ES-I3 (cell line): ENCODE measurements at regions not wholly inside any gene's neighbourhood (a gene's known extent, or its start where the extent isn't known, plus 50 kb on each side); places are given as distances from the start of the nearest gene placed in this dataset.

Source experiments
- H3K36me3 ChIP-seq: 2 replicates; pipeline ENCODE4 v1.6.1; 2013; ENCODE audit warnings: mild to moderate bottlenecking, low read length, control low read depth, moderate library complexity; ENCODE audit not compliant: insufficient read depth
- H3K4me1 ChIP-seq: 2 replicates; pipeline ENCODE4 v1.6.1; 2013; ENCODE audit warnings: mild to moderate bottlenecking, control low read depth, low read length; ENCODE audit not compliant: insufficient read depth
- H3K9ac ChIP-seq: 2 replicates; pipeline ENCODE4 v1.6.1; 2013; ENCODE audit warnings: low read depth, mild to moderate bottlenecking, low read length, moderate library complexity
- H3K9me3 ChIP-seq: 2 replicates; pipeline ENCODE4 v1.6.1; 2013; ENCODE audit warnings: mild to moderate bottlenecking, low read length, moderate library complexity; ENCODE audit not compliant: control insufficient read depth, insufficient read depth

GRCh38 chr5:166178411-166179080 is 2112.9 kb upstream of the WWC1 start:
- Histone ChIP-seq H3K4me1 (peaks cover 2% of the 10 kb centered on the region; the same call in 1 of the 2 replicates), H3K36me3 (no peaks in the 10 kb centered on the region), H3K9ac (no peak overlapping the region), H3K9me3 (no peaks in the 10 kb centered on the region)

GRCh38 chr5:166185185-166185584 is 2106.3 kb upstream of the WWC1 start:
- H3K9ac ChIP-seq: no peak overlapping the region
- H3K9me3 ChIP-seq: no peaks in the 10 kb centered on the region
- H3K36me3 ChIP-seq: no peaks in the 10 kb centered on the region

GRCh38 chr5:166188501-166189325 is 2102.7 kb upstream of the WWC1 start:
- no peak overlapping the region for H3K9ac ChIP-seq
- no peaks in the 10 kb centered on the region for H3K36me3 ChIP-seq
- no peaks in the 10 kb centered on the region for H3K9me3 ChIP-seq
- H3K4me1 ChIP-seq: no peaks in the 10 kb centered on the region

More at GRCh38 chr5:166185185-166185584, 2106.3 kb upstream of the WWC1 start:
- peaks cover 2% of the 10 kb centered on the region; the same call in 1 of the 2 replicates for H3K4me1 ChIP-seq

- Histone ChIP-seq H3K36me3 (no peaks in the 10 kb centered on the region), H3K4me1 (no peaks in the 10 kb centered on the region), H3K9me3 (no peaks in the 10 kb centered on the region), H3K9ac (no peak overlapping the region)
Observed at GRCh38 chr5:166192696-166193095, 2098.7 kb upstream of the WWC1 start.

- no peak overlapping the region for H3K9ac ChIP-seq
- no peaks in the 10 kb centered on the region for H3K4me1 ChIP-seq
- H3K9me3 ChIP-seq: no peaks in the 10 kb centered on the region
- H3K36me3 ChIP-seq: no peaks in the 10 kb centered on the region
Observed at GRCh38 chr5:166195981-166196380, 2095.5 kb upstream of the WWC1 start.

- H3K9ac ChIP-seq: no peak overlapping the region
- H3K9me3 ChIP-seq: no peaks in the 10 kb centered on the region
- H3K36me3 ChIP-seq: no peaks in the 10 kb centered on the region
- no peaks in the 10 kb centered on the region for H3K4me1 ChIP-seq
Observed at GRCh38 chr5:166200532-166200931, 2090.9 kb upstream of the WWC1 start.

GRCh38 chr5:166211640-166212039 is 2079.8 kb upstream of the WWC1 start:
- Histone ChIP-seq H3K9ac (no peak overlapping the region), H3K36me3 (no peaks in the 10 kb centered on the region), H3K9me3 (no peaks in the 10 kb centered on the region), H3K4me1 (no peaks in the 10 kb centered on the region)

- Histone ChIP-seq H3K9ac (no peak overlapping the region), H3K9me3 (no peaks in the 10 kb centered on the region; the same call in 1 of the 2 replicates), H3K36me3 (no peaks in the 10 kb centered on the region), H3K4me1 (no peaks in the 10 kb centered on the region)
Observed at GRCh38 chr5:166236327-166236726, 2055.1 kb upstream of the WWC1 start.

- no peaks in the 10 kb centered on the region for H3K36me3 ChIP-seq
Observed at GRCh38 chr5:166240705-166241104, 2050.7 kb upstream of the WWC1 start.

GRCh38 chr5:166245556-166245955 is 2045.9 kb upstream of the WWC1 start:
- Histone ChIP-seq H3K36me3 (no peaks in the 10 kb centered on the region), H3K9ac (no peak overlapping the region), H3K9me3 (no peaks in the 10 kb centered on the region), H3K4me1 (no peaks in the 10 kb centered on the region)

More at GRCh38 chr5:166240705-166241104, 2050.7 kb upstream of the WWC1 start:
- no peak overlapping the region for H3K9ac ChIP-seq
- H3K4me1 ChIP-seq: no peaks in the 10 kb centered on the region
- H3K9me3 ChIP-seq: no peaks in the 10 kb centered on the region

- H3K9ac ChIP-seq: no peak overlapping the region
- no peaks in the 10 kb centered on the region for H3K9me3 ChIP-seq
- no peaks in the 10 kb centered on the region for H3K36me3 ChIP-seq
- H3K4me1 ChIP-seq: no peaks in the 10 kb centered on the region
Observed at GRCh38 chr5:166251786-166252185, 2039.7 kb upstream of the WWC1 start.

GRCh38 chr5:166257661-166258060 is 2033.8 kb upstream of the WWC1 start:
- no peaks in the 10 kb centered on the region for H3K9me3 ChIP-seq
- H3K36me3 ChIP-seq: no peaks in the 10 kb centered on the region
- no peak overlapping the region for H3K9ac ChIP-seq
- H3K4me1 ChIP-seq: no peaks in the 10 kb centered on the region

- Histone ChIP-seq H3K36me3 (peaks cover 3% of the 10 kb centered on the region; the same call in 1 of the 2 replicates), H3K4me1 (no peaks in the 10 kb centered on the region), H3K9me3 (no peaks in the 10 kb centered on the region), H3K9ac (no peak overlapping the region)
Observed at GRCh38 chr5:166262395-166262794, 2029.0 kb upstream of the WWC1 start.

- Histone ChIP-seq H3K9ac (no peak overlapping the region), H3K36me3 (peaks cover 3% of the 10 kb centered on the region; the same call in 1 of the 2 replicates), H3K9me3 (no peaks in the 10 kb centered on the region), H3K4me1 (no peaks in the 10 kb centered on the region)
Observed at GRCh38 chr5:166267907-166268306, 2023.5 kb upstream of the WWC1 start.

GRCh38 chr5:166270712-166271111 is 2020.7 kb upstream of the WWC1 start:
- Histone ChIP-seq H3K9ac (no peak overlapping the region), H3K4me1 (no peaks in the 10 kb centered on the region), H3K36me3 (no peaks in the 10 kb centered on the region), H3K9me3 (no peaks in the 10 kb centered on the region)
